Esophagus squamous epithelium (tissue), 4 donors: ENCODE measurements at regions not wholly inside any gene's neighbourhood (a gene's known extent, or its start where the extent isn't known, plus 50 kb on each side); places are given as distances from the start of the nearest gene placed in this dataset.

Experiments
- POLR2A ChIP-seq, 4 donors: fragments of 450-650 bp; IDR thresholded peaks; one replicate each; pipeline ENCODE4 v1.6.1; 2017; ENCODE audit warnings: antibody characterized with exemption in 4 of 4, mild to moderate bottlenecking in 4 of 4, moderate library complexity in 3 of 4
- TF ChIP-seq, protein P1 (sequence below), 6 experiments: fragments of 450-650 bp in 4 of 6; fragments of 200-600 bp in 2 of 6; sonication (generic) in 2 of 6; IDR thresholded peaks; one replicate each; pipeline ENCODE4 v1.5.1; 2016 to 2019; ENCODE audit warnings: antibody characterized with exemption in 6 of 6, mild to moderate bottlenecking in 4 of 6, moderate library complexity in 4 of 6

DNA sequence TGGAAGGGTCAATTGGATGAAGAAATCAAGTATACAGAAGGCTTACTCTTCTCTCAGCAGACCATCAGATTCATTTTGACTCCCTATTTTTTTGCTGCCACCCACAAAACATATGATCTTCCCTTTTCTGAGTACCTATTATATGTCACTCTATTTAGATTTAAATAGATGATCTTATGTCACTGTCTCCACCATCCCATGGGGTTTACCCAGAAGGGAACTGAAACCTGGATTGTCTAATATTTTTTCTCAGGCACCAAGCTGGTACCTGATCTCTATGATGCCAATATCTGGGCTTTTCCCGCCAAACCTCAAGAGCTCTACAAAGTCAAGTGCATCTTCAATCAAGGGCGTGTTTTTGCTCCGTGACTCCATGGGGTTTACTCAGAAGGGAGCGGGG is 118.7 kb downstream of the GAS1 start:
- TF ChIP-seq, protein P1, sequence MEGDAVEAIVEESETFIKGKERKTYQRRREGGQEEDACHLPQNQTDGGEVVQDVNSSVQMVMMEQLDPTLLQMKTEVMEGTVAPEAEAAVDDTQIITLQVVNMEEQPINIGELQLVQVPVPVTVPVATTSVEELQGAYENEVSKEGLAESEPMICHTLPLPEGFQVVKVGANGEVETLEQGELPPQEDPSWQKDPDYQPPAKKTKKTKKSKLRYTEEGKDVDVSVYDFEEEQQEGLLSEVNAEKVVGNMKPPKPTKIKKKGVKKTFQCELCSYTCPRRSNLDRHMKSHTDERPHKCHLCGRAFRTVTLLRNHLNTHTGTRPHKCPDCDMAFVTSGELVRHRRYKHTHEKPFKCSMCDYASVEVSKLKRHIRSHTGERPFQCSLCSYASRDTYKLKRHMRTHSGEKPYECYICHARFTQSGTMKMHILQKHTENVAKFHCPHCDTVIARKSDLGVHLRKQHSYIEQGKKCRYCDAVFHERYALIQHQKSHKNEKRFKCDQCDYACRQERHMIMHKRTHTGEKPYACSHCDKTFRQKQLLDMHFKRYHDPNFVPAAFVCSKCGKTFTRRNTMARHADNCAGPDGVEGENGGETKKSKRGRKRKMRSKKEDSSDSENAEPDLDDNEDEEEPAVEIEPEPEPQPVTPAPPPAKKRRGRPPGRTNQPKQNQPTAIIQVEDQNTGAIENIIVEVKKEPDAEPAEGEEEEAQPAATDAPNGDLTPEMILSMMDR (IDR thresholded peaks at IDR 0.05): no peak
- no peak for TF ChIP-seq POLR2A (IDR thresholded peaks at IDR 0.05)
